Lung (tissue), 11 donors: ENCODE measurements at regions not wholly inside any gene's neighbourhood (a gene's known extent, or its start where the extent isn't known, plus 50 kb on each side); places are given as distances from the start of the nearest gene placed in this dataset.

Experiments used
- ATAC-seq: fragments of 200-7000 bp; cut with Tn5 transposase; one replicate; pipeline ENCODE4 v1.9.1; 2020; ENCODE audit warnings: moderate number of reproducible peaks; ENCODE audit not compliant: insufficient read depth, low FRiP score
- DNase-seq, 3 donors: peaks; one replicate each; pipeline ENCODE4 v3.0.0-alpha.2; 2013 to 2017
- H3K27ac ChIP-seq, 2 donors: one replicate each; pipeline ENCODE4 v1.5.1; 2013; ENCODE audit warnings: mild to moderate bottlenecking in 2 of 2, moderate library complexity in 2 of 2, control low read depth in 1 of 2, inconsistent platforms in 1 of 2, low read depth in 1 of 2, low read length in 1 of 2
- H3K27me3 ChIP-seq, 3 donors: one replicate each; pipeline ENCODE4 v1.5.1; 2013; ENCODE audit warnings: low read length in 2 of 3; ENCODE audit not compliant: control insufficient read depth in 3 of 3, insufficient read depth in 3 of 3
- H3K36me3 ChIP-seq, 4 donors: one replicate each; pipeline ENCODE4 v1.5.1; 2013; ENCODE audit warnings: low read length in 4 of 4, mild to moderate bottlenecking in 1 of 4, moderate library complexity in 1 of 4; ENCODE audit not compliant: control insufficient read depth in 4 of 4, insufficient read depth in 4 of 4
- H3K4me1 ChIP-seq, 5 donors: one replicate each; pipeline ENCODE4 v1.5.1; 2013; ENCODE audit warnings: low read length in 5 of 5, mild to moderate bottlenecking in 2 of 5, moderate library complexity in 1 of 5; ENCODE audit not compliant: control insufficient read depth in 5 of 5, insufficient read depth in 5 of 5
- H3K4me3 ChIP-seq: one replicate; pipeline ENCODE4 v1.5.1; 2013; ENCODE audit warnings: mild to moderate bottlenecking, control low read depth, moderate library complexity
- H3K9ac ChIP-seq, 2 donors: one replicate each; pipeline ENCODE4 v1.5.1; 2013; ENCODE audit warnings: low read length in 2 of 2, control low read depth in 1 of 2; ENCODE audit not compliant: insufficient read depth in 1 of 2
- H3K9me3 ChIP-seq, 4 donors: one replicate each; pipeline ENCODE4 v1.5.1; 2013; ENCODE audit warnings: low read length in 3 of 4, mild to moderate bottlenecking in 1 of 4, moderate library complexity in 1 of 4; ENCODE audit not compliant: control insufficient read depth in 4 of 4, insufficient read depth in 3 of 4
- WGBS, 2 donors: extraction: QIAGEN DNeasy Blood & Tissue Kit; methylation state at CpG; one replicate each; pipeline ENCODE4 v1.1.7; 2013; 5-methylcytosine and 5-hydroxymethylcytosine counted together
- TF ChIP-seq, protein P1 (sequence below): IDR thresholded peaks from 2 replicates; pipeline ENCODE4 v1.5.1; 2012; ENCODE audit warnings: mild to moderate bottlenecking; ENCODE audit errors: control extremely low read depth, extremely low read depth
- donor health status: control.
- donor health status: control.
- donor health status: Bipolar disorder and iron deficiency.
- donor health status: healthy.
- donor health status: DM: yes; HTN: yes; CAD: no.

DNA sequence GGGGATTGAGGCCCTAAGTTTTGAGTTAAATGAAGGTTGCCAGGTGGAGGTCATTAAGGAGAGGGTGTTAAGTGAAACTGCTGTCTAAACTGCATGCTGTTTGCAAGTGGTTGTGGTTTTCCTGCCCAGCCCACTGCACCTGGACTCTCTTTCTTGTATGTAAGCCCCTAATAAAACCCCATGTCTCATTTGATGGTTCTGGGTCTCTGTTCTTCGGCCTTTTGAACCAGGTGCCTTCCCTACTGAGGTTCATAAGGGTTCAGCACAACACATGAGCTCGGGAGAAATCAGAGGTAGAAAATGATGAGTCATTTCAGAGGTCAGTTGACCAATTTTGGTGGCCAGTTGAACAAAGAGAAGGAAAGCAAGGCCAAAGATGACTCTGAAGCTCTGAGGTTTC, 382.5 kb downstream of the RPS29 start:
- Histone ChIP-seq H3K36me3 (no peaks in the 10 kb centered on the region), H3K27ac (no peak overlapping the region), H3K27me3 (no peaks in the 10 kb centered on the region), H3K9ac (no peak overlapping the region), H3K4me3 (no peak overlapping the region), H3K9me3 (no peaks in the 10 kb centered on the region), H3K4me1 (peaks cover 0 to 50% (median 14%) of the 10 kb centered on the region in 5 donors)
- no peak for ATAC-seq
- TF ChIP-seq, protein P1, sequence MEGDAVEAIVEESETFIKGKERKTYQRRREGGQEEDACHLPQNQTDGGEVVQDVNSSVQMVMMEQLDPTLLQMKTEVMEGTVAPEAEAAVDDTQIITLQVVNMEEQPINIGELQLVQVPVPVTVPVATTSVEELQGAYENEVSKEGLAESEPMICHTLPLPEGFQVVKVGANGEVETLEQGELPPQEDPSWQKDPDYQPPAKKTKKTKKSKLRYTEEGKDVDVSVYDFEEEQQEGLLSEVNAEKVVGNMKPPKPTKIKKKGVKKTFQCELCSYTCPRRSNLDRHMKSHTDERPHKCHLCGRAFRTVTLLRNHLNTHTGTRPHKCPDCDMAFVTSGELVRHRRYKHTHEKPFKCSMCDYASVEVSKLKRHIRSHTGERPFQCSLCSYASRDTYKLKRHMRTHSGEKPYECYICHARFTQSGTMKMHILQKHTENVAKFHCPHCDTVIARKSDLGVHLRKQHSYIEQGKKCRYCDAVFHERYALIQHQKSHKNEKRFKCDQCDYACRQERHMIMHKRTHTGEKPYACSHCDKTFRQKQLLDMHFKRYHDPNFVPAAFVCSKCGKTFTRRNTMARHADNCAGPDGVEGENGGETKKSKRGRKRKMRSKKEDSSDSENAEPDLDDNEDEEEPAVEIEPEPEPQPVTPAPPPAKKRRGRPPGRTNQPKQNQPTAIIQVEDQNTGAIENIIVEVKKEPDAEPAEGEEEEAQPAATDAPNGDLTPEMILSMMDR = no peak
- 84% methylated on average over 2 of the region's 2 CpGs for WGBS, 2 donors
- no peak for DNase-seq

DNA sequence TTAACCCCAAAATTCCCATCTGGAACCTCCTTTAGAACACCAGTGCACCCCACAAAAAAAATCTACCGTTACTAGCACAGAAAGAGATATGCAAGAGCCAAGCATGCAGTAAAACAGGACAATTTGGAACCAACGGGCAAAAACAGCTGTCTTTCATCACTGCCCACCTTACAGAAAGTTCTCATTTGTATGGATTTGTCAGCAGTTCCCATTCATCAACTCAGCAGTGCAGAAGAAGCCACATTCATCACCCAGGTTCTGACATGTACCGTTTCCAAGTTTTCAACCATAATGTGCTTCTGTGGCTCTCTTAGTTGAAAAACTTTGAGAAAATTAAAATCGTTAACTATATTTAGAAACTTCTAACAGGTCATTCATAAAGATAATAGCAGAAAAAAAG, 387.0 kb downstream of the RPS29 start:
- Histone ChIP-seq H3K27me3 (no peaks in the 10 kb centered on the region), H3K36me3 (no peaks in the 10 kb centered on the region), H3K4me3 (no peak overlapping the region), H3K27ac (no peak overlapping the region), H3K9me3 (no peaks in the 10 kb centered on the region), H3K9ac (no peak overlapping the region), H3K4me1 (peaks cover 0 to 26% (median 3%) of the 10 kb centered on the region in 5 donors)
- TF ChIP-seq, protein P1 = no peak
- DNase-seq (peak; percentile 29 to 67 (median 56)), ATAC-seq (no peak)
- 58 to 75% methylated on average over 4 of the region's 4 CpGs for WGBS, 2 donors

DNA sequence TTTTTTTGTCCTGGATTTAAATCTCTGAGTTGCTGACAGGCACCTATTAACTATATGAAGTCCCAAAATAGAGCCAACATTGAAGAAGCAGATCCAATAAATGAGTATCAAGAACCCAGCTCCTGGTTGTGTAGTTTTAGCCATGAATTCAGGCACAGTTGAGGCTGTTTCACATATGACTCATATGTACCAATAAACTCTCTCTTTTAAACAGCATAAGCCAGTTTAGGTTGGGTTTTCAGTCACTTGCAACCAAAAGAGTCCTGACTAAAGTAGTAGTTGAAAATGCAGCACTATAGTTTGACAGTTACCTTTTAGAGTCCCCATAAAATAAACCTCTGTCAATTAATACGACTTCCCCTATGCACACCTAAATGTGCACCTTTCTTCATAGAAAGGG, 389.9 kb downstream of the RPS29 start:
- Histone ChIP-seq H3K9me3 (no peaks in the 10 kb centered on the region), H3K9ac (no peak overlapping the region), H3K4me3 (no peak overlapping the region), H3K36me3 (no peaks in the 10 kb centered on the region), H3K27ac (no peak overlapping the region), H3K4me1 (peaks cover 0 to 35% (median 3%) of the 10 kb centered on the region in 5 donors), H3K27me3 (no peaks in the 10 kb centered on the region)
- DNase-seq (no peak), ATAC-seq (no peak)
- 74 to 91% methylated on average over 1 of the region's 1 CpG for WGBS, 2 donors
- TF ChIP-seq, protein P1 = no peak

DNA sequence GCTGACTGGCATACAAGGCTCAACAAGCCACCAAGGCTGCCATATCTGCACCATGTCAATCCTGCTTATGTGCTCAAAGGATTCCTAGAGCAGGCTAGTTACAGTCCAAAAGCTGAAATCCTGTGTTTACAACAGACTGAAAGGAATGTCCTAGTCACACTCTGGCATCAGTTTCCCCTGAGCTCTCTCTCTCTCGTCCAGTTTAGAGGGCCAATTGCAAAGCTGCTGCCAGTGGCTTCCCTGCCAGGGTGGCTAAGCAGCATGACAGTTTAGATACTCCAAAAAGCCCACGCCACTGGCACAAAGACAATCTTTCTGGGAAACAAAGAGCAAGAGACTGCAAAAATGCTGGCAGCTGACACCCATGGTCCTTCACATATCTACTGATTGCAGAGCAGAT, 392.1 kb downstream of the RPS29 start:
- peak overlapping the region in 1 of 2 donors; percentile 31 for H3K27ac ChIP-seq
- H3K4me3 ChIP-seq = no peak overlapping the region
- H3K9ac ChIP-seq = no peak overlapping the region
- no peaks in the 10 kb centered on the region for H3K36me3 ChIP-seq
- ATAC-seq (no peak), DNase-seq (peak; percentile 49 to 67 (median 62))
- TF ChIP-seq, protein P1 = no peak
- WGBS, 2 donors = 59 to 67% methylated on average over 2 of the region's 2 CpGs
- H3K9me3 ChIP-seq = no peaks in the 10 kb centered on the region
- peaks cover 0 to 18% (median 4%) of the 10 kb centered on the region in 5 donors for H3K4me1 ChIP-seq
- no peaks in the 10 kb centered on the region for H3K27me3 ChIP-seq
